SK-N-SH (cell line): ENCODE measurements at regions not wholly inside any gene's neighbourhood (a gene's known extent, or its start where the extent isn't known, plus 50 kb on each side); places are given as distances from the start of the nearest gene placed in this dataset.

ENCODE experiments used
- CTCF ChIA-PET: fragments of 300-600, 350-600 bp; formaldehyde crosslinking; extraction: SDS; loops from one replicate; lab custom pipeline; 2021; lab: Yijun Ruan, JAX
- POLR2A ChIA-PET: fragments of 350-600 bp; sonication (Branson Sonifier 250); formaldehyde crosslinking; extraction: SDS; loops from one replicate; lab custom pipeline; 2020; ENCODE audit warnings: antibody characterized with exemption, inconsistent platforms; lab: Yijun Ruan, JAX
- DNase-seq: peaks from one replicate; pipeline ENCODE4 v3.0.0; 2012
- H2AFZ ChIP-seq: fragments of 200-600 bp; sonication (generic); 2 replicates; pipeline ENCODE4 v1.8.1; 2016; ENCODE audit warnings: antibody characterized with exemption, mild to moderate bottlenecking, low read depth
- H3F3A ChIP-seq: fragments of 200-600 bp; sonication (generic); replicated peaks from 2 replicates; pipeline ENCODE3; 2016; ENCODE audit warnings: antibody characterized with exemption, mild to moderate bottlenecking; ENCODE audit not compliant: insufficient read depth
- H3K27ac ChIP-seq, 2 experiments: fragments of 200-500 bp in 1 of 2; fragments of 200-600 bp in 1 of 2; sonication (Bioruptor generic) in 1 of 2; sonication (generic), shearing (Covaris generic) in 1 of 2; 2 replicates each; pipeline versions ENCODE4 v1.5.1 to v1.6.1; 2014 to 2016; ENCODE audit warnings: low read depth in 2 of 2, inconsistent platforms in 1 of 2, low read length in 1 of 2, mild to moderate bottlenecking in 1 of 2, mixed read lengths in 1 of 2
- H3K27me3 ChIP-seq: fragments of 200-600 bp; sonication (generic), shearing (Covaris generic); 2 replicates; pipeline ENCODE4 v1.6.1; 2016; ENCODE audit warnings: mixed run types; ENCODE audit not compliant: insufficient read depth
- H3K36me3 ChIP-seq, 2 experiments: fragments of 200-500 bp in 1 of 2; fragments of 200-600 bp in 1 of 2; sonication (Bioruptor generic) in 1 of 2; sonication (generic) in 1 of 2; replicated peaks in 1 of 2; 2 replicates each; pipeline versions ENCODE3 to v1.5.1; 2014 to 2016; ENCODE audit warnings: low read length in 1 of 2, mild to moderate bottlenecking in 1 of 2; ENCODE audit not compliant: insufficient read depth in 2 of 2, control insufficient read depth in 1 of 2
- H3K4me1 ChIP-seq, 2 experiments: fragments of 200-500 bp in 1 of 2; fragments of 200-600 bp in 1 of 2; sonication (Bioruptor generic) in 1 of 2; sonication (generic), shearing (Covaris generic) in 1 of 2; 2 replicates each; pipeline versions ENCODE4 v1.5.1 to v1.6.1; 2014 to 2016; ENCODE audit warnings: low read depth in 1 of 2, low read length in 1 of 2, mixed run types in 1 of 2; ENCODE audit not compliant: insufficient read depth in 2 of 2, control insufficient read depth in 1 of 2
- H3K4me2 ChIP-seq: fragments of 200-600 bp; sonication (generic), shearing (Covaris generic); 2 replicates; pipeline ENCODE4 v1.6.1; 2017; ENCODE audit warnings: mixed run types
- H3K4me3 ChIP-seq, 2 experiments: fragments of 200-500 bp in 1 of 2; fragments of 200-600 bp in 1 of 2; sonication (Bioruptor generic) in 1 of 2; sonication (generic), shearing (Covaris generic) in 1 of 2; 2 replicates each; pipeline versions ENCODE4 v1.5.1 to v1.8.1; 2014 to 2016; ENCODE audit warnings: low read depth in 2 of 2, inconsistent platforms in 1 of 2, low read length in 1 of 2, mild to moderate bottlenecking in 1 of 2, mixed read lengths in 1 of 2, moderate library complexity in 1 of 2
- H3K79me2 ChIP-seq: fragments of 200-600 bp; sonication (generic); 2 replicates; pipeline ENCODE4 v1.8.1; 2017; ENCODE audit warnings: mild to moderate bottlenecking; ENCODE audit not compliant: insufficient read depth
- H3K9ac ChIP-seq: fragments of 200-600 bp; sonication (generic); 2 replicates; pipeline ENCODE4 v1.6.1; 2017; ENCODE audit warnings: mixed run types
- H3K9me2 ChIP-seq: fragments of 200-600 bp; sonication (generic); 2 replicates; pipeline ENCODE4 v1.6.1; 2017; ENCODE audit warnings: mixed run types
- H3K9me3 ChIP-seq: fragments of 200-600 bp; sonication (generic); 2 replicates; pipeline ENCODE4 v1.6.1; 2017; ENCODE audit warnings: mixed run types, mild to moderate bottlenecking, moderate library complexity
- H4K20me1 ChIP-seq: fragments of 200-600 bp; sonication (generic); 2 replicates; pipeline ENCODE4 v1.6.1; 2017; ENCODE audit warnings: mild to moderate bottlenecking, mixed run types; ENCODE audit not compliant: insufficient read depth
- ELF1 ChIP-seq: IDR thresholded peaks from 2 replicates; pipeline ENCODE4 v1.4.0; 2012
- EP300 ChIP-seq, 2 experiments: IDR thresholded peaks; 2 replicates each; pipeline versions ENCODE4 v1.4.0 to v1.6.1; 2012; ENCODE audit warnings: borderline replicate concordance in 1 of 2, low read depth in 1 of 2, low read length in 1 of 2
- EZH2phosphoT487 ChIP-seq: fragments of 200-600 bp; sonication (generic); IDR thresholded peaks from 2 replicates; pipeline ENCODE4 v1.6.1; 2017; ENCODE audit warnings: low read depth, mixed run types, mild to moderate bottlenecking, antibody characterized with exemption, moderate library complexity, borderline replicate concordance
- FOXJ3 ChIP-seq: sonication (generic); formaldehyde crosslinking; IDR thresholded peaks from 2 replicates; pipeline ENCODE4 v1.5.1; 2020; ENCODE audit warnings: mild to moderate bottlenecking, missing genetic modification reagents
- JUND ChIP-seq: IDR thresholded peaks from 2 replicates; pipeline ENCODE4 v1.4.0; 2012
- MEF2A ChIP-seq: IDR thresholded peaks from 2 replicates; pipeline ENCODE4 v1.4.0; 2012; ENCODE audit warnings: low read depth, borderline replicate concordance
- MXI1 ChIP-seq: IDR thresholded peaks from 2 replicates; pipeline ENCODE4 v1.6.1; 2012; ENCODE audit warnings: mild to moderate bottlenecking, low read depth, low read length, improper control_type of control experiment
- NFIC ChIP-seq: IDR thresholded peaks from 2 replicates; pipeline ENCODE4 v1.4.0; 2012; ENCODE audit warnings: borderline replicate concordance
- NRF1 ChIP-seq: IDR thresholded peaks from 2 replicates; pipeline ENCODE4 v1.6.1; 2012; ENCODE audit warnings: low read depth, mild to moderate bottlenecking, low read length
- RAD21 ChIP-seq: IDR thresholded peaks from 2 replicates; pipeline ENCODE4 v1.6.1; 2012; ENCODE audit warnings: mild to moderate bottlenecking, low read length
- RFX5 ChIP-seq: IDR thresholded peaks from 2 replicates; pipeline ENCODE4 v1.6.1; 2012; ENCODE audit warnings: mild to moderate bottlenecking, improper control_type of control experiment, low read length
- SIN3A ChIP-seq: IDR thresholded peaks from 2 replicates; pipeline ENCODE4 v1.6.1; 2012; ENCODE audit warnings: low read depth, mild to moderate bottlenecking, low read length, moderate library complexity, borderline replicate concordance
- TCF12 ChIP-seq: IDR thresholded peaks from 2 replicates; pipeline ENCODE4 v1.4.0; 2012
- TEAD4 ChIP-seq: IDR thresholded peaks from 2 replicates; pipeline ENCODE4 v1.4.0; 2012; ENCODE audit warnings: mild to moderate bottlenecking, borderline replicate concordance; ENCODE audit not compliant: insufficient read depth
- WGBS: methylation state at CpG from one replicate; pipeline ENCODE4 v1.1.6; 2017; ENCODE audit warnings: low lambda C conversion rate; 5-methylcytosine and 5-hydroxymethylcytosine counted together
- TF ChIP-seq, protein P1 (sequence below): fragments of 150-350 bp; IDR thresholded peaks from 2 replicates; pipeline ENCODE4 v1.6.1; 2017; ENCODE audit warnings: antibody characterized with exemption, low read length, low read depth, borderline replicate concordance
- TF ChIP-seq, protein P2 (sequence below): IDR thresholded peaks from 2 replicates; pipeline ENCODE4 v1.4.0; 2012; ENCODE audit warnings: low read depth, borderline replicate concordance
- TF ChIP-seq, protein P3 (sequence below): IDR thresholded peaks from 2 replicates; pipeline ENCODE4; 2012
- TF ChIP-seq, protein P4 (sequence below): IDR thresholded peaks from 2 replicates; pipeline ENCODE4 v1.4.0; 2012; ENCODE audit warnings: low read depth

DNA sequence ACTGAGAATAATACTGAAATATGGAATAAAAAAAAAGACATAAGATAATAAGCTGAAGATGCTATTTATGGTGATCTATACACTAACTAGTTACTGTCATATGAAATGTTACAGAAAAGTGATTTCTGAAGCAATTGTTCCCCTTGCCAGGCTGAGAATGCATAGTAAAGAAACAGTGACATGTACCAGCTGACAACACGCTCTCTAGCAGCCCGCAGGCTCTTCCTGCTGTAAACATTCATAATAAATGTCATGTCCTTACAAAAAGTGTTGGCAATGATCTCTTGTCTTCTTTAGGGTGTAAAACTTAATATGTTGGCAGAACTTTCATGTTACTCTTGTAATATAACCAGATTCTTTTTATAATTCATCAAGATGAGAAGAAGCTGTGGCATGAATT lies 1171.3 kb downstream of the DSC3 start:
- Histone ChIP-seq H3K27me3 (no peaks in the 10 kb centered on the region), H3K4me1 (no peaks in the 10 kb centered on the region), H3K36me3 (no peaks in the 10 kb centered on the region), H3K9me2 (no peaks in the 10 kb centered on the region), H3K9ac (no peak overlapping the region), H3K4me2 (no peak overlapping the region), H3F3A (no peaks in the 10 kb centered on the region), H3K9me3 (no peaks in the 10 kb centered on the region), H4K20me1 (no peaks in the 10 kb centered on the region), H3K79me2 (no peaks in the 10 kb centered on the region), H3K27ac (no peak overlapping the region), H2AFZ (no peak overlapping the region), H3K4me3 (no peak overlapping the region)
- no peak for DNase-seq
- WGBS = 53% methylated on average over 2 of the region's 2 CpGs
- no peak for TF ChIP-seq JUND
- ChIA-PET POLR2A (no interaction called here), CTCF (interaction anchor here (1.3 kb wide), 2 partner anchors 408 to 410 kb away, joined by 4 to 5 read pairs; no protein-coding TSS in a partner anchor)

DNA sequence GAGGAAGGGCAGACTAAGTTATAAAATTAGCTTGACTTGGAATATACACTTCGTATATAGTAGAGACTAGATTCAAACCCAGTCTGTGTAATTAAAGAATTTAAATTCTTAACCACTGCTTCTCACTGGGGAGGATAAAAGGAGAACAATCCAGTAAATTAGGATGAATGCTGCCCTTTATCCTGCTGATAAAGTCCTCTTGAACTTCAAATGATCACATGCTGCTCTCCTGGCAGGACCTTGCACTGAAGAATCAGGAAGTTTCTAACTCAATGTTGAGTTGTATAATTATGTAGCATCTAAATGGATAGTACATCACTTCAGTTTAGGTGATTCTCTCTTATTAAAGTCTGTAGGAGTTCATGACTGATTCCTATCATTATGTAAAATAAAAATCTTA lies 1179.7 kb downstream of the DSC3 start:
- no peak overlapping the region for H2AFZ ChIP-seq
- H3K4me1 ChIP-seq = no peaks in the 10 kb centered on the region
- POLR2A ChIA-PET = no interaction called here
- 0 out of 2 replicates have a peak, but pooled peaks cover 3% of the 10 kb centered on the region for H3K9me2 ChIP-seq
- no peaks in the 10 kb centered on the region for H4K20me1 ChIP-seq
- CTCF ChIA-PET = interaction anchor here (1.5 to 2.6 kb wide), 2 partner anchors 12 to 15 kb away, joined by 3 to 17 read pairs; no protein-coding TSS in a partner anchor
- TF ChIP-seq TCF12 (no peak), ELF1 (no peak), NFIC (no peak), EP300 (IDR thresholded peaks at IDR 0.05; ENCODE audit: borderline replicate concordance in 1 of 2, low read depth in 1 of 2, low read length in 1 of 2) (no peak)
- no peak overlapping the region for H3K4me3 ChIP-seq
- H3F3A ChIP-seq = no peaks in the 10 kb centered on the region
- H3K27ac ChIP-seq = no peak overlapping the region
- H3K9ac ChIP-seq = no peak overlapping the region
- H3K36me3 ChIP-seq = no peaks in the 10 kb centered on the region
- H3K79me2 ChIP-seq = no peaks in the 10 kb centered on the region
- 87% methylated on average over 1 of the region's 1 CpG for WGBS
- no peak for DNase-seq
- no peaks in the 10 kb centered on the region for H3K9me3 ChIP-seq
- no peak overlapping the region for H3K4me2 ChIP-seq
- no peaks in the 10 kb centered on the region for H3K27me3 ChIP-seq

DNA sequence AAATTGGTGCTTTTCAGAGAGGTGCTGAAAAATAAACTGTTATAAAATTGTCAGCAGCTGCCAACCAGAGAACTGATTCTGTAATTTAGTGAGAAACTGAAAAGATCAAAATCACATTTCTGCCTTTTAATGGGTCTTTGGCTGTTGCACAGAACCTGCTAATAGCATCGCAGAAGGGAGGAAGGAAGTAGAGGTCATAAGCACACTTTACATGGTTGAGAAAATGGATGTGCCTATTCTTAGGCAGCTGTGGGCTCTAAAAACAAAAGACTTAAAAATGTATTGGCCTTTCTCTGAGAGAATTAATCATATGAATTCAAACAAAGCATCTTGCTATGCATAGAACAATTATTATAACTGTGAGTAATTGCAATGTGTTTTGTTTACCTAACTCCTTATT lies 1186.9 kb downstream of the DSC3 start:
- no peak overlapping the region for H2AFZ ChIP-seq
- TF ChIP-seq RFX5 (no peak), SIN3A (no peak), NFIC (no peak), TEAD4 (no peak), NRF1 (no peak), TCF12 (no peak), MEF2A (no peak), MXI1 (no peak), RAD21 (no peak), FOXJ3 (no peak), EZH2phosphoT487 (no peak)
- TF ChIP-seq, protein P1, sequence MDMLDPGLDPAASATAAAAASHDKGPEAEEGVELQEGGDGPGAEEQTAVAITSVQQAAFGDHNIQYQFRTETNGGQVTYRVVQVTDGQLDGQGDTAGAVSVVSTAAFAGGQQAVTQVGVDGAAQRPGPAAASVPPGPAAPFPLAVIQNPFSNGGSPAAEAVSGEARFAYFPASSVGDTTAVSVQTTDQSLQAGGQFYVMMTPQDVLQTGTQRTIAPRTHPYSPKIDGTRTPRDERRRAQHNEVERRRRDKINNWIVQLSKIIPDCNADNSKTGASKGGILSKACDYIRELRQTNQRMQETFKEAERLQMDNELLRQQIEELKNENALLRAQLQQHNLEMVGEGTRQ = no peak
- TF ChIP-seq, protein P2, sequence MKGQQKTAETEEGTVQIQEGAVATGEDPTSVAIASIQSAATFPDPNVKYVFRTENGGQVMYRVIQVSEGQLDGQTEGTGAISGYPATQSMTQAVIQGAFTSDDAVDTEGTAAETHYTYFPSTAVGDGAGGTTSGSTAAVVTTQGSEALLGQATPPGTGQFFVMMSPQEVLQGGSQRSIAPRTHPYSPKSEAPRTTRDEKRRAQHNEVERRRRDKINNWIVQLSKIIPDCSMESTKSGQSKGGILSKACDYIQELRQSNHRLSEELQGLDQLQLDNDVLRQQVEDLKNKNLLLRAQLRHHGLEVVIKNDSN = no peak
- TF ChIP-seq, protein P3, sequence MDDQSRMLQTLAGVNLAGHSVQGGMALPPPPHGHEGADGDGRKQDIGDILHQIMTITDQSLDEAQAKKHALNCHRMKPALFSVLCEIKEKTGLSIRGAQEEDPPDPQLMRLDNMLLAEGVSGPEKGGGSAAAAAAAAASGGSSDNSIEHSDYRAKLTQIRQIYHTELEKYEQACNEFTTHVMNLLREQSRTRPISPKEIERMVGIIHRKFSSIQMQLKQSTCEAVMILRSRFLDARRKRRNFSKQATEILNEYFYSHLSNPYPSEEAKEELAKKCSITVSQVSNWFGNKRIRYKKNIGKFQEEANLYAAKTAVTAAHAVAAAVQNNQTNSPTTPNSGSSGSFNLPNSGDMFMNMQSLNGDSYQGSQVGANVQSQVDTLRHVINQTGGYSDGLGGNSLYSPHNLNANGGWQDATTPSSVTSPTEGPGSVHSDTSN = no peak
- TF ChIP-seq, protein P4, sequence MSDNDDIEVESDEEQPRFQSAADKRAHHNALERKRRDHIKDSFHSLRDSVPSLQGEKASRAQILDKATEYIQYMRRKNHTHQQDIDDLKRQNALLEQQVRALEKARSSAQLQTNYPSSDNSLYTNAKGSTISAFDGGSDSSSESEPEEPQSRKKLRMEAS = no peak

More for the DNA sequence above, 1186.9 kb downstream of the DSC3 start:
- ChIA-PET CTCF (interaction anchor here (1.9 kb wide), 1 partner anchor 19 kb away, joined by 4 read pairs; no protein-coding TSS in a partner anchor), POLR2A (no interaction called here)
- Histone ChIP-seq H3K79me2 (no peaks in the 10 kb centered on the region), H3K9ac (no peak overlapping the region), H4K20me1 (no peaks in the 10 kb centered on the region), H3K4me2 (no peak overlapping the region), H3K27ac (no peak overlapping the region; a peak in 1 of 4 replicates), H3K4me3 (no peak overlapping the region), H3K4me1 (no peaks in the 10 kb centered on the region; a peak in 1 of 4 replicates), H3K9me3 (no peaks in the 10 kb centered on the region), H3K27me3 (no peaks in the 10 kb centered on the region), H3F3A (no peaks in the 10 kb centered on the region), H3K36me3 (no peaks in the 10 kb centered on the region), H3K9me2 (no peaks in the 10 kb centered on the region)
- 40% methylated on average over 1 of the region's 1 CpG for WGBS
- DNase-seq = no peak
